HG03095 (cell line): ENCODE measurements at regions not wholly inside any gene's neighbourhood (a gene's known extent, or its start where the extent isn't known, plus 50 kb on each side); places are given as distances from the start of the nearest gene placed in this dataset.
"Not testable (repeated sequence)": the region's sequence is repeated elsewhere in the genome, so short reads cannot be mapped to it uniquely, and the experiment has no call there.

ENCODE experiments used
- ATAC-seq: cut with Tn5 transposase; IDR thresholded peaks from one replicate; pipeline ENCODE4 v1.9.1; 2021; ENCODE audit warnings: moderate library complexity; ENCODE audit not compliant: unreplicated experiment

DNA sequence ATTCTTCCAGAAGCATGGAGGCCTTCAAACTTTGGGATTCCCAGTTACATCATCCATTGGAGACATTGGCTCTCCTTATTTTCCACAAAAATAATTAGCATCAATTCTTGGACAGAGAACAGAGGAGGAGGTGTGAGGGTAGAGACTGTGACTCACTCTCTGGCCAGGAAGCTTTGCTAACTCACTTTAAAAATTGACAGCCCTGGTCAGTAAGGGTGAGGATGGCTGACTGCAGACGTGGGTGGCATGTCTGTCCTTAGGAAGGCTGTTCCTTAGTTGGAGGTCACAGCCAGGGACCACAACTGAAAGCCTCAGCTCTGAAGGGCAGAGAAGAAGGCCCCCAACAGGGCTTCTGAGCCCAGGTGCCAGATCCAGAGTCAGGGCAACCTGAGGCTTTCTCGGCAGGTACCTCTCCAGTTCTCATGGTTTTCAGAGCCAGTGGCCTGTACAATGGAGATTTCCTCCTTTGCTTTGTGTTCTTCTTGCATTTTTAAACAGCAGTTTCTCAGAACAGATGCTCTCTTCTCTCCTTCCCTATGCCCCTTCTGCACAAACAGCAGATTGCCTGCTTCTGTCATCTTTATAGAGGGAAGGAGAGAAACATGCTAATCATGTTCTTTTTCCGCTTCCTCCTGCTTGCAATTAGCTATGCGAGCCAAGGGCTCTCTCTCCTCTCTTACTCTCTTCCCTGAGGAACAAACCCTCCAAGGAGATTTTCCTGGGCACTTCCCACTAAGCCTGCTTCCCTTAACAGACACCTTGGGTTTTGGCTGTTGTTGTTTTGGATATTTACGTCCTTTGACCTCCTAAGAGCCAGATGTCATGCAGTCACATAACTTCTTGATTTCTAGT is 92.5 kb upstream of the ZNF366 start:
- ATAC-seq: no peak

DNA sequence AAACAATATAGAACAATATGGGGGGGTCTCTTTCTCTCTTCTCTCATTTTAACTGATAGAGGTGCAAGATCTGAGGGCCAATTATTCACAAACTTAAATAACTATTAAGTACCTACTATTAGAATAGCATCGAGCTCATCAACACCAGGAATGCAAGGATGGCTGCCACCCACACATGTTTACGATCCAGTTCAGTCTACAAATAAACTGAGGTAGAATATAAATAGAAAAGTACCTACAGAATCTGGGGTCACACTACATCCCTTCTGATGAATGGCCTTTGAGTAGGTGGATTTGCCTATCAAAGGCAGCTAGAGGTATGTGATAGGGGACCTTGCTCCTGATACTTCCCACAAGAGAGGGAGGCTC is 91.8 kb upstream of the ZNF366 start:
- ATAC-seq: no peak

DNA sequence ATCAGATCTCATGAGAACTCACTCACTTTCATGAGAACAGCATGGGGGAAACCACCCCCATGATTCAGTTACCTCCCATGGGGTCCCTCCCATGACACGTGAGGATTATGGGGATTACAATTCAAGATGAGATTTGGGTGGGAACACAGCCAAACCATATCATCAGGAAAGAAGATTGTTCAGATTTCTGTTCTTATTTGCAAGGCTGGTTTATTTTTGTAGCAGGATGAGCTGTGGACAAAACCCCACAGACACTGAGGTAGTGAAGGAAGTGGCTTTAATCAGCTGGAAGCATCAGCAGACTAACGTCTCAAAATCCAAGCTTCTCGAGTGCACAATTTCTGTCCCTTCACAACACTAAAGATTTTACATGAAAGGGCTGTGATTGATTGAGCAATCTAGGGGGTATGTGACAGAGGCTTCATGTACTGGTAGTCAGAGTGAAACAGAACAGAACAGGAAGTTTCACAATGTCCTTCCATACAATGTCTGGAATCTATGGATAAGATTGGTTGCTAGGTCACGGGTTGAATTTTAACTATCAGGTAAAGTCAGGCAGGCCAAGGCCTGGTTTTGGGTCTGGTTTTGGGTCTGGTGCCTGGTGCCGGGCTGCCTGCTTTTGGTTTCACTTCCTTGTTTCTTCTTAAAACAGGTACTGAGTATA is 91.3 kb upstream of the ZNF366 start:
- no peak for ATAC-seq

DNA sequence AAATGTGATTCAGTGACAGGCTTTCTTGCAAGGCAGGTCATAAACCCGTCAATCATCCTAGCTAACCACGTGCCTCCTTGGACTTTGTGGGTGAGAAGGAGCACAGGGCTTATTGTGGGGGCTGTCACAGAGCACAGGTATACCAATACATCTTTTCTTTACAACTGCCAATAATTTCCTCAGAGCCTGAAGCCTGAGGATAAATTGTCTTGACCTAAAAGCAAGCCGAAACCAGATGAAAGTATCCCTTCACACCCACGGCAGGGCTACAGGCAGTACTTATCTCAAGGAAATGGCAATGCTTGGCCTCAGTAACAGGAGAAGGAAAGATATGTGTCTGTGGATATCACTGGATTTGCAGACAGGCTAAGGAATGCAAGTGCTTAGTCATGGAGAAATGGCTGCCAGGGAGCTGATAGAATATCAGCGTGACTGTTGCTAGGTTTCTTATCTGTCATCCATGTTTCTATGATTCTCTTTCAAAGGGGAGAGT is 90.3 kb upstream of the ZNF366 start:
- ATAC-seq: no peak

DNA sequence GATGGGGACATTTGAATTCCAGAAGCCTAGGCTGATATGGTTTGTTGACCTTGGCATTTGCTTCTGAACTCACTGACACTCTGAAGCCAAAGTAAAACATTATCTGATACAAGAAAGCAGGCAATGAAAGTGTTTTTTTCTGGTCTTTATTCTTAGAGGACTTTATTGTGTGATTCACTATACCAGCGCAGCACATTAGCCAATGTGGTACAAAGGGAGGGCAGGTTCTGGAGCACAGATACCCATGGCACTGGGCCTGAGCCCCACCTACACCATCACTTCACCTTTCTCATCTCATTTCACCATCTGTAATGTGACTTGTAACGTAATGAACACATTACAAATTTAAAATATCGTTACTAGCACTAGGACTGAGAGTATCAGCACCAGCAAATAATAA is 89.7 kb upstream of the ZNF366 start:
- ATAC-seq: no peak

DNA sequence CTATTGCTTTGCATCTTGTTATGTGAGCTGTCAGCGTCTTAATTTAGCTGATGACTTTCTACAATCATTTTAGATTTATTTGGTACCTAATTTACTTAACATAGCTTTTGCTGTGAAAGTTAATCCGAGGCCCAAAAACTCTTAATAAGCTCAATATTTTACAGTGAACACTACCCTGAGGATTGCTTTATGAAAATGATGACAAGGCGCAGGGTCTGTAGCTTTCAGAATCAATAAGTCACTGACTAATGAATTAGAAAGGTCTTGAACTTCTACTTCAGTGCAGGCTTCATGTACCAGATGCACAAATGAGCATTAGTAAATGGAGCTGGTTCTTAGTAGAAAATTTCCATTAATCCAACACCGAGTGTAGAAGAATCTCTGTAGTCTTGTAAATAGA is 81.4 kb upstream of the ZNF366 start:
- no peak for ATAC-seq

DNA sequence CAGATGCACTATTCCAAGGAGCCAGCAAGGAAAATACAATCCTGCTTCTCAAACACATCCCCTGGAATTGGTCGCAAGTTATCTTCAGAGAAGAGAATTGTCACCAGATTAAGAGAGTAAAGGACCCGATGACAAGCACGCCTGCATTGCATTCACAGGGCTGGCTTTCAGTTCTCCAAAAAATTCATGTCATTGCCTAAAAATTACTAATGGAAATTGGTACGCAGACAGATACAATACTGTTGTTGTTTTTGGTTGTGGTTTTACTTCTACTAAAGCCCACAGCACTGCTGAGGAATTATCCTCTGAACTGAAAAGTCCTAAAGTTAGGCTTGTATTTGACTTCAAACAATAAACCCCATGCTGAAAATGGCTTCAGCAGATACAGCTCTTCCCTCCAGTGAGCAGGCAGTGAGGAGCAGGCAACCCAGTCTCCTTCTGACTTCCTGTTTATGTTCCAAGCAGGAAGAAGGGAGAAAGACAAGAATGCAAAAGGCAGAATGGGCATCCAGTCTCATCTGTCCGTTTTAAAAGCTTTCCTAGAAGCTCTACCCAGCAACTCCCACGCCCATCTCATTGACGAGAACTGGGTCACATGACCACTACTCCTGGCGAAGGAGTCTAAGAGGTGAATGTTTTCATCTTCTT is 80.6 kb upstream of the ZNF366 start:
- ATAC-seq: no peak

DNA sequence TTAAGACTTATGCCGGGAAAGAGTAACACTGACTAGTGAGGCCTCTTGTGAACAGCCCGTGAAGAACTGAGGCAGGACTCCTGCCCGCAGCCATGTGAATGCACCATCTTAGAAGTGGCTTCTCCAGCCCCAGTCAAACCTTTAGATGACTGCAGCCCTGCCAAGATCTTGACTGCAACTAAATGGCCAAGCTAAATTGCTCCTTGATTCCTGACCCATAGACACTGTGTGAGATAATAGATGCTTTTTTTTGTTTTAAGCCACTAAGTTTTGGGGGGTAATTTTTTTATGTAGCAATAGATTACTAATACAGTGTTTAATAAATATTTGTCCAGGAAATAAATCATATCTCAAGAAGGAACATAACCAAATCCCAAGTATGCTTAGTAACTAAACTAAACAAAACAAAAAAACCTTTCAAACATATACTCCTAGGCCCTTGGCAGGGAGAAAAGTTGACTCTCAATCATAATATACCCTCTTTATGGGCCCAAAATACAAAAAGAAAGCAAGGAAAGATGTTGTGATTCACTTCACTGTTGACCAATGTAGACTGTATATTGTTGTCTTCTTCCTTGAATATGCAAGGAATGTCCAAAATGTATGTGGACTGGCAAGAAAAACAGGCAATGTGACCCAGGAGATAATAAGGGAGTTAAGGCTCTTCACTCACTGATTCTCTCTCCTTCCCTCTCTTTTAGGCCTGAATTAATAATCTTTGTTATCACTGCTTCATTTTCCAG is 79.7 kb upstream of the ZNF366 start:
- ATAC-seq: no peak

DNA sequence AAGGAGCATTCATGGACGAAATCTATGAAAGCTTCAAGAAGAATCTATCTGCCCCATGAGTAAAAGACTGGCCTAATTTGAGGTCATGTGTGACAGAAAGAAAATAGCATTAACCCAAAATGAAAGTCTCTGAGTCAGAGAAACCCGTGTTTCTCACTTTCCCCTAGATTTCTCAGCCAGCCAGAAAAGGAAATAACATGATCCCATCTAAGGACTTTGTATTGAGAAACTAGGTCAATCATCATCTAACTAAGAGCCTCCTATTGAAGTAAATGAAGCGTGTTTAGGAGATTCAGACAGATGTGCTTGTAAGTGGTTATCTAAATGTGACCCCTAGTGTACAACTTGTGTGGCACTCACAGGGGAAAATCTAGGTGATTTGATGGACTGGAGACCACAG is 77.3 kb upstream of the ZNF366 start:
- ATAC-seq: peak; percentile 78

DNA sequence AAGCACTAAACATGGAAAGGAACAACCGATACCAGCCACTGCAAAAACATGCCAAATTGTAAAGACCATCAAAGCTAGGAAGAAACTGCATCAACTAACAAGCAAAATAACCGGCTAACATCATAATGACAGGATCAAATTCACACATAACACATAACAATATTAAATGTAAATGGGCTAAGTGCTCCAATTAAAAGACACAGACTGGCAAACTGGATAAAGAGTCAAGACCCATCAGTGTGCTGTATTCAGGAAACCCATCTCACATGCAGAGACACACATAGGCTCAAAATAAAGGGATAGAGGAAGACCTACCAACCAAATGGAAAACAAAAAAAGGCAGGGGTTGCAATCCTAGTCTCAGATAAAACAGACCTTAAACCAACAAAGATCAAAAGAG is 72.1 kb upstream of the ZNF366 start:
- not testable (repeated sequence) for ATAC-seq

DNA sequence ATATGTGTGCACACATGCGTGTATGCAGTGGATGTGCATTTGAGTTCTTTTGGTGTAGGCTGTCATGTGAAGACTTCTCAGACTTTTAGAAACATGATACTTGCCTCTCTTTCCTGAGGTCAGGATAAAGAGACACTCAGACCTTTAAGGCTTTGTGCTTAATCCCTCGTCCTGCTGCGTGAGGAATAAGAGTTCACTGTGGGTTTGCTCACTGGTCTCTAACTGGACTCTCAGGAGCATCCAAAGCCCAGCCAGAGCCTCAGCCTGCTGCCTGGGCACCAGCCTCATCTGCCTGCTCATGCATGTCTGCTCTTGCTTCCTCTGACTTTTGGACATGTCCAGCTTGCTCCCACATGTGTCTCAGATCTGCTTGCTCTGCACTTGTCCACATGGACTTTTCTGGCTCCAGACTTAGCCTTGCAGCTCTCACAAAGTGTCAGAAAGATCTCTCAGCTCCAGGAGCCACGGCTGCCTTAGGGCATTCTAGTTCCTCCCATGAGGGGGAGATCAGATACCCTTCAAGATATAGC is 65.1 kb upstream of the ZNF366 start:
- ATAC-seq: no peak

DNA sequence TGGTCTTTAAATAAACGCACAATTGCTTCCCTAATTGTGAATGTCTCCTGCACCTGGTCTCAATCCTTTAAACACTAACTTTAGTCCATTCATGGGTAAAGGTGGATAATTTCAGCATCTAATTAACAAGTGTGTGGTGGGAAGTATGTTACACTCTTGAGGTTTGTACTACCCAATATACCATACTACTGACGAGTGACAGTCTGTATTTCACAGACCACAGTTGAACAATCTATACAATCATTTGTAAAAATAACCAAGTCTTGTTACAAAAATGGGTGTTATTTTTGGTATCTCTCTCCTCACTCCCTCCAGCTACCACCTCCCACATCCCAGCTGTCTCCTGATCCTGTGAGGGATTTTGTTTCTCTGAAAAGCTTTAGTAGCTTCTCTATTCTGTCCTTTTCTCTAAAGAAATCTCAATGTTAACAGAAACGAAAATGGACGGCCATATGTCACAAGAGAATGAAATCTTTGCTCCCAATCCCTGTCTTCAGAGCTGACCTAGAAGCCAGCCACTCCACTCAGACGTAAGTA is 62.3 kb upstream of the ZNF366 start:
- no peak for ATAC-seq

DNA sequence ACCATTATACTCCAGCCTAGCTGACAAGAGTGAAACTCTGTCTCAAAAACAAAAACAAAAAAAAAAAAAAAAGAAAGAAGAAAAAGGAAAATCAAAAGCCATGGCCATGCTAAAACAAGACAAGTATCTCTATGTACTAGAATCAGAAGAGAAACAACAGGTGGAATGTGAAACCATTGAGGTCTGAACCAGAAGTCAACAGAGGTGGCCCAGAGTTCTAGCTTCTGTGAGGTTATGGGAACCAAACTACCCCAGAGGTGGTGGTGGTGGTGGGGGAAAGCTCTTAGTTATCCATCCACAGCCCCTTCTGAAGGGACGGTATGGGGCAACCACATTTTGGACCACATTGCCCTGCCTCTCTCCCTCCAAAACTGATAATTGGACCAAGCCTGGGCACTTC is 59.5 kb upstream of the ZNF366 start:
- no peak for ATAC-seq

DNA sequence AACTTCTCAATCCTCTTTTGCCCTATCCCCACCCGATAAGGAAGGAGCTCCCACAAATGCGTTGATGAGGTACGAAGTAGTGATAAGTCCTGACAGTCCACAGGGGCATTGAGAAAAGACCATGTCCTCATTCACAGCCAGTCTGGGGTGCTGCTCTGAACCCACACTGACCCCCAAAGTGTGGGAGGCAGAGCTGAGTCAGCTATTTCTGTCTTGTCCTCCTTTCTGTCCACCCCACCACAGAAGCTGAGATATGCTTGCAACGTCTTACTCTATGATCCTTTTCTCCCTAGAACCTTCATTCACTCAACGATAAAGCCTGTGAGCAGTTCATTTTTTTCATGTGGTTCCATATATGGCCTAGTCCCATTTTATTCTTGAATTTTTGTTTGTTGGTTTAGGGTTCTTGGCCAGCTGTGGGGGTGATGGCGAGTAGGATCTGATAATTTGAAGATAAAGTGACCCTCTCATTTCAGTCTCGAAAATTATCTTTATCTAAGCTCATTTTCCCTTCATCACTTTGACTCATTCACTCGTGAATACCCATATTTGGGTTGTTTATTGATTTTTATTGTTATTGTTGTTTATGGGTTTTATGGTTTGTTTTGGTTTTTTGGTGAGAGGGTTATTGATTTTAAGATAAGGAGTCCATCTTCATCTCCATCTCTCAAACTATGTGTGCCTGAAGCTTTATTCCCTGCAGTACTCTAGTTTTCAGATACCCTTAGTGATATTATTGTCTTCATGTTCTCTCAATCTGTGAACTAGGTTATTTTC is 58.5 kb upstream of the ZNF366 start:
- ATAC-seq: no peak

DNA sequence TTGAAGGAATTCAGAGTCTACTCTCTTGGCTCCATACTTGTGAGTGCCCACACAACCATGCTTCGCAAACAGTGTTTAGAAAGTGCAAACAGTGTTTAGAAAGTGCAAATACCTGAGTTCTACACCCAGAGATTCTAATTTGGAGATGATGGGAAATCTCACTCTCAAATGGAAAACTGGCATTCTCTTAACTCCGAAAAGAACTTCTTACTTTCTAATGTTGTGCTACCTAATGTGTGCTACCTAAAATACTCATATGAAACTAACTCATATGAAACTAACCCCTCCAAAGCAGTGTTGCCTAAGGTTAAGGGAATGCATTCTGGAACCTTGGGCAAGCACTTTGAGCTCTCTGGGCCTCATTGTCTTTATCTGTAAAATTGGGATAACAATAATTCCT is 55.5 kb upstream of the ZNF366 start:
- no peak for ATAC-seq

DNA sequence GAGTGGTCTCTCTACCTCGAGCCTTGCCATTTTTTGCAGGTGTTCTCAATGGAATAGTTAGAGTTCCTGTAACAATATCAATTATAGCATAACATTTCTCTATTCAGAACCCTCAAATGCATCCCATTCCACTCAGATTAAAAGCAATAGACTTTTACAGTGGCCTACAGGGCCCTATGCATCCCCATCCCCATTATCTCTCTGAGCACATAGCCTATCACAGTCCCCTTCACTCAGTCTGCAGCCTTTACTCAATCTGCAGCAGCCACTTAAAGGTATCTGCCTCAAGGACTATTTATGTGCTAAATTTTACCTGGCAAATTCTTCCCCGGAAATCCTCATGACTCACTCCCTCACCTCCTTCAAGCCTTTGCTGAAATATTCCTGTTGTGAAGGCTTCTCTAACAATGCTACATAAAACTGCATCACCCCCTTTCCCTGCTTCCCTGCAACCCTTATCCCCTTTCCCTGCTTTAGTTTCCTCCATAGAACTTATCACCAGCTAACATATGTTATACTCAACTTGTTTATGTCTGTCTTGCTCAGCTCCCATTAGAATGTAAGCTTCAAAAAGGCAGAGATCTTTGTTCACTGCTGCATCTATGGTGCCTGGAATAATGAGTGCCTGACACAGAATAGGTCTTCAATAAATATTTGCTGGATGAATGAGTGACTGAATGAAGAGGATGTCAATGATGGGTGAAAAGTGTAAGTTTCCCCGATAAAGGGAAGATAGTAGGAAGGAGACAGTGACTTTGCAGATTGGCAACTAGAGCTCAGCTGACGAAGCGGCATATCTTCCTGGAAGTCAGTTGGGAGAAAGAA is 54.1 kb upstream of the ZNF366 start:
- no peak for ATAC-seq

DNA sequence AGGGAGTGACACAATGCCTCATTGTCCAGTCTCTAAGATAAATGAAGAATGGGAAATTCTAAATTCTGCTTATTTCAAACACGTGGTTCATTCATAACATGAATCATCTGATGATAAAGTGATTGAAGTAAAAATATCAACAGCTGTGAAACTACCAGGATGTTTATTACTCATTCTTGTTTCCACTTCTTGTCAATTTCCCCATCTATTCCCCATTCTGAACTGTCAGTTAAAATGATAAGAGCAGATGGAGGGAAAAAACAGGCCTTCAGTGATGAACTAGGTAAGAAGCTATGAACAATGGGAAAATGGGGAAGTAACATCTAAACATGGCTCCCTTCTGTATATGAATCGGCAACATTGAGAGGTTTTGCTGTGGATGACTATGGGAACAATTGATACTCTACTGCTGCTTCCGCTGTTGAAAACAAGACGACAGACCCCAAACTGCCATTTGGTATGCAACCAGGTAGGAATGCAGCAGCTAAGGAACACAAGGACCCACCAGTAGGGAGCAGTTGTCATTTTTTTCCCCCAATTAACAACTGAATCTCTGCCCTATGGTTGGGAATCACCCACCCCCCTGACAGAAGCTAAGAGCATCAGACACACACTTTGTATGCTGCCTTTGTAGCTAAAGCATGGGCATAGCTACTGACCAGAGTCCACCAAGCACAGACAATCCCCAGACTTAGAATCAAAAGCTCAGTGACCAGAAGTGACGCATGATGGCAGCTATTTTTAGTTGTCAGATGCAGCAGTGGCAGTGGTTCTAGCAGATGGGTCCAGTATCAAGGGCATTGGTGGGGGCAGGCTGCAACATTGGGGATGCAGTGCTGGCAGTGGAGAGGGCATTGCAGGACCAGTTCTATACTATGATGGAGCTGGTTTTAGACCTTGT is 52.9 kb upstream of the ZNF366 start:
- ATAC-seq: no peak

DNA sequence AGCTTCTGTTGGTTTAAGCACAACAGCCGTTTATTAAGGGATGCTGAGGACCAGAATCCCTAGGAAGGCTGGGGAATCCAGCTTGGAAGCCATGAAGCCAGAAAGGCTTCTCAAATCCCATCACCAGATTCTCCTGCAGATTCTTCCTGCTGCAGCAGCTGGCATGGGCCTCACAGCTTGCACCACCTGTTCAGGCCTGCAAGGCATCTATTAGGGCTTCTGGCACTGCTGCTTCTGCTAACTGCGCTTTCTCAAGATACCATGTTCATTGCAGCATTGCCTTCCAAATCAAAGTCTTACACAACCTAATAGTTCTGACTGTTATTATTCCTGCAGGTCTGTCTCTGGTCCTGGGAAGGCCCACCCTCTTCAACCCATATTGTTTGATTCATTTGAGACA is 51.2 kb upstream of the ZNF366 start:
- ATAC-seq: no peak
